ENCODE measurements at regions not wholly inside any gene's neighbourhood (a gene's known extent, or its start where the extent isn't known, plus 50 kb on each side); places are given as distances from the start of the nearest gene placed in this dataset.

- TF ChIP-seq GLIS3 (CRISPR knock-in tag; IDR thresholded peaks at IDR 0.05) (no peak), ZC3H10 (CRISPR knock-in tag; IDR thresholded peaks at IDR 0.05) (no peak), CREB5 (CRISPR knock-in tag; IDR thresholded peaks at IDR 0.05; ENCODE audit: low read depth) (no peak), CSDC2 (CRISPR knock-in tag; IDR thresholded peaks at IDR 0.05) (no peak), SNAI2 (CRISPR knock-in tag; IDR thresholded peaks at IDR 0.05) (no peak), RARB (CRISPR knock-in tag; IDR thresholded peaks at IDR 0.05) (no peak)
- no peak for ATAC-seq
Measured at GRCh38 chr1:88519156-88519555, 164.9 kb upstream of the PKN2 start.

GRCh38 chr1:88523854-88524528, 160.1 kb upstream of the PKN2 start:
- no peak for ATAC-seq
- TF ChIP-seq ZNF565 (CRISPR knock-in tag; conservative IDR thresholded peaks at IDR 0.05; ENCODE audit: low read depth) (no peak), CREB5 (CRISPR knock-in tag; IDR thresholded peaks at IDR 0.05; ENCODE audit: low read depth) (no peak), ZFP3 (CRISPR knock-in tag; IDR thresholded peaks at IDR 0.05) (no peak), PATZ1 (CRISPR knock-in tag; IDR thresholded peaks at IDR 0.05; ENCODE audit: borderline replicate concordance) (no peak), ZFP30 (CRISPR knock-in tag; IDR thresholded peaks at IDR 0.05) (no peak), CSDC2 (CRISPR knock-in tag; IDR thresholded peaks at IDR 0.05) (no peak), TCF4 (CRISPR knock-in tag; IDR thresholded peaks at IDR 0.05; ENCODE audit: borderline replicate concordance) (no peak), ZC3H10 (CRISPR knock-in tag; IDR thresholded peaks at IDR 0.05) (no peak), SNAI2 (CRISPR knock-in tag; IDR thresholded peaks at IDR 0.05) (no peak), CSRNP3 (CRISPR knock-in tag; IDR thresholded peaks at IDR 0.05) (no peak), ISL1 (CRISPR knock-in tag; IDR thresholded peaks at IDR 0.05) (no peak), TSHZ2 (CRISPR knock-in tag; IDR thresholded peaks at IDR 0.05) (no peak), BACH2 (CRISPR knock-in tag; IDR thresholded peaks at IDR 0.05; ENCODE audit: borderline replicate concordance) (no peak), OSR1 (CRISPR knock-in tag; IDR thresholded peaks at IDR 0.05) (no peak), GLIS3 (CRISPR knock-in tag; IDR thresholded peaks at IDR 0.05) (no peak), RARB (CRISPR knock-in tag; IDR thresholded peaks at IDR 0.05) (no peak), PPARA (CRISPR knock-in tag; IDR thresholded peaks at IDR 0.05; ENCODE audit: borderline replicate concordance) (no peak), ESRRG (CRISPR knock-in tag; IDR thresholded peaks at IDR 0.05) (no peak)

- no peak for ATAC-seq
- TF ChIP-seq ZNF70 (CRISPR knock-in tag; IDR thresholded peaks at IDR 0.05) (no peak), PATZ1 (CRISPR knock-in tag; IDR thresholded peaks at IDR 0.05; ENCODE audit: borderline replicate concordance) (no peak)
Measured at GRCh38 chr1:88526456-88526855, 157.6 kb upstream of the PKN2 start.
